ACC112 (cell line): ENCODE measurements at regions not wholly inside any gene's neighbourhood (a gene's known extent, or its start where the extent isn't known, plus 50 kb on each side); places are given as distances from the start of the nearest gene placed in this dataset.
A peak's percentile ranks its signal among the peaks of the same experiment; 100 is the strongest.
"Not testable (repeated sequence)": the region's sequence is repeated elsewhere in the genome, so short reads cannot be mapped to it uniquely, and the experiment has no call there.

Experiments
- H2AFZ ChIP-seq: fragments of 200-600 bp; sonication (generic); one replicate; pipeline ENCODE4 v1.6.0; 2017; ENCODE audit warnings: antibody characterized with exemption, low read length; ENCODE audit not compliant: unreplicated experiment
- H3K27ac ChIP-seq: fragments of 200-600 bp; sonication (generic); 2 replicates; pipeline ENCODE4 v1.5.1; 2014; ENCODE audit warnings: low read depth, mild to moderate bottlenecking, antibody characterized with exemption, low read length, moderate library complexity
- H3K27me3 ChIP-seq: fragments of 200-600 bp; sonication (generic); 2 replicates; pipeline ENCODE4 v1.6.1; 2014; ENCODE audit warnings: mild to moderate bottlenecking, antibody characterized with exemption, low read length, moderate library complexity, mixed read lengths; ENCODE audit not compliant: insufficient read depth
- H3K36me3 ChIP-seq: fragments of 200-600 bp; sonication (generic); 2 replicates; pipeline ENCODE4 v1.6.1; 2016; ENCODE audit warnings: mild to moderate bottlenecking, antibody characterized with exemption, low read length, moderate library complexity, mixed read lengths; ENCODE audit not compliant: insufficient read depth
- H3K4me1 ChIP-seq: fragments of 200-600 bp; sonication (generic); one replicate; pipeline ENCODE4 v1.6.1; 2016; ENCODE audit warnings: low read length, mixed read lengths; ENCODE audit not compliant: insufficient read depth, unreplicated experiment, control insufficient read depth
- H3K4me3 ChIP-seq: fragments of 200-600 bp; sonication (generic); 2 replicates; pipeline ENCODE4 v1.5.1; 2014; ENCODE audit warnings: mild to moderate bottlenecking, low read depth, low read length
- H3K79me2 ChIP-seq: fragments of 200-600 bp; sonication (generic); one replicate; pipeline ENCODE4 v1.6.0; 2016; ENCODE audit warnings: low read length; ENCODE audit not compliant: control insufficient read depth, unreplicated experiment, insufficient read depth

DNA sequence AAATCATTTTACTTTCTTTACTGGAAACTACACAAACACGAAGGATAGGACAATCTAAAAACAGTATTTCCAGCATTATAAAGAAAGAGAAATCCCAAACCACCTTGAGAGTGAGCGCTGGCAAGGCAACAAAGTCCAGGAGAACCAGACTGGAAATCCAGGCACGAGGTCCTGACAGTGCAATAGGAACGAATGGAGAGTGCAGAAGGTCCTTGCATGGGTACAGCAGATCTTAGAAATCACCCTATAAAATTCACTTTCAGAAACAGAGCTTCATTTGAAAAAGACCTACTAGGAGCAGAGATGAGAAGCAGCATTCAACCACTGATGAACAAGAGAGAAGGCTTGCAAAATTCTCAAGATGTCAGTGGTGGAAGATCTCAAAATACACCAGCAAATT, 133.7 kb upstream of the ST8SIA4 start:
- H3K4me1 ChIP-seq: no peaks in the 10 kb centered on the region
- no peaks in the 10 kb centered on the region for H3K79me2 ChIP-seq
- no peaks in the 10 kb centered on the region for H3K36me3 ChIP-seq
- no peak overlapping the region for H3K27ac ChIP-seq
- no peak overlapping the region for H2AFZ ChIP-seq
- peaks cover 19% of the 10 kb centered on the region; the same call in 1 of the 2 replicates for H3K27me3 ChIP-seq
- H3K4me3 ChIP-seq: no peak overlapping the region

DNA sequence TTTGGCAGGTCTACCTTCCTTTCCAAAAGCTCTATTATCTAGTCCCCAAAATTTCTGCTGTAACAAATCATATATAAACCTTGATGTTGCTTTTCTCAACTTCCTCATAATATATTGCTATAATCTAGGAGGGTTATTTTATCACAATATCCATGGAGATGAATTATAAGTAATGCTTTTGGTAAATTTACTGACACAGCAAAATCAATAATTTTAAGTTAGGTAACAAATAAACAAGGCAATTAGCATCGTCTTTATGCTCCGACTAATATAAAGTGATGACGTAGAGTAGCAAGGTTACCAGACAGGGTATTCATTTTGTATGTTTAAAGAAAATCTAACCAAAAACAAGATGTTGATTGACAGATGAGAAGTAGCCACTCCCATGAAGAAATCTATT, 132.3 kb upstream of the ST8SIA4 start:
- no peaks in the 10 kb centered on the region for H3K4me1 ChIP-seq
- no peak overlapping the region for H2AFZ ChIP-seq

DNA sequence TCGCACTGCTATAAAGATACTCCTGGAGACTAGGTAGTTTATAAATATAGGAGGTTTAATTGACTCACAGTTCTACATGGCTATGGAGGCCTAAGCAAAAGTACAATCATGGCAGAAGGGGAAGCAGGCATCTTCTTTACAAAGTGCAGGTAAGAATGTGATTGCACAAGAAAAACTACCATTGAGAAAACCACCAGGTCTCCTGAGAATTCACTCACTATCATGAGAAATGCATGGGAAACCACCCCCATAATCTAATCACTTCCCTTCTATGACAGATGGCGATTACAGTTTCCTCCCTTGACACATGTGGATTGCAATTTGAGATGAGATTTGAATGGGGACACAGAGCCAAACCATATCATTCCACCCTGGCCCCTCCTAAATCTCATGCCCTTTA, 121.2 kb upstream of the ST8SIA4 start:
- H2AFZ ChIP-seq: no peak overlapping the region
- no peaks in the 10 kb centered on the region for H3K79me2 ChIP-seq
- no peaks in the 10 kb centered on the region for H3K4me1 ChIP-seq
- H3K27me3 ChIP-seq: peaks cover 21% of the 10 kb centered on the region
- no peak overlapping the region for H3K4me3 ChIP-seq
- H3K27ac ChIP-seq: no peak overlapping the region
- no peaks in the 10 kb centered on the region for H3K36me3 ChIP-seq

More for the DNA sequence above, 132.3 kb upstream of the ST8SIA4 start:
- no peak overlapping the region for H3K27ac ChIP-seq
- peaks cover 22% of the 10 kb centered on the region; the same call in 1 of the 2 replicates for H3K27me3 ChIP-seq
- H3K79me2 ChIP-seq: no peaks in the 10 kb centered on the region
- H3K4me3 ChIP-seq: no peak overlapping the region
- H3K36me3 ChIP-seq: no peaks in the 10 kb centered on the region

DNA sequence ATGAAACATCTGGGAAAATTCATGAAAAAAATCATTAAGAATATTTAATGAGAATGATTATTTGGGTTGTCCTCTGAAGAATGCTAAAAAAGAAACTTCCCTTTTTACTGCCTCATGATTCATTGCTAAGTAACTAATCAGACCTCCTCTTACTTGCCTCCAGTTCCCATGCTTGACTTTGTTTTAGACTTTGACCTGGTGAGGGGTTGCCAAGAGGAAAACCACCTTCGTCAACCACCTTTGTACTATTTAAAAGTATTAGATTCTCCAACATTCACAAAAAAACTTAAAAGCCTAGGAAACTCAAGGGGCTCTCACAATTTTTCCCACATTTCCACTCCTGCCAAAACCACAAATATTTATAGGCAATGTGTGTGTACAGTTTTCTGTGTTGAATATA, 115.2 kb upstream of the ST8SIA4 start:
- Histone ChIP-seq H3K36me3 (no peaks in the 10 kb centered on the region), H3K4me3 (no peak overlapping the region), H3K27me3 (peaks cover 19% of the 10 kb centered on the region), H3K27ac (no peak overlapping the region), H2AFZ (no peak overlapping the region), H3K79me2 (no peaks in the 10 kb centered on the region), H3K4me1 (no peaks in the 10 kb centered on the region)

DNA sequence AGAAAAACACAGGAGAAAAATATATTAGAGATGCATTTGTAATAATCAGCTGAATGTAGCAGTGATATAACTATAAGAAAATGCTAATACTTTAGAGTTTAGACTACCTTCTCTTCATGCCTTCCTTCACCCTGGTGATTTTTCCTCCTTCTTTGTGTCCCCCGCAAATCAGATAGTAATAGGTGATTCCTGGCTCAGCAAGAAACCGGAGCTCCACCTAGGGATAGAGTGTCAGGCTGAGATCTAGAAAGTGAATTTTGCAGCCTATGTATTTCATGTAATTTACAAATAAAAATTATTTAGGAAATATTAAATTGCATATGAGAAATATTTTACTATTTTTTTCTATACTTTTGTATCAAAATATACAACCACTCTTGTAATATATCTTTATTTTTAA, 109.8 kb upstream of the ST8SIA4 start:
- H3K36me3 ChIP-seq: no peaks in the 10 kb centered on the region
- H3K4me1 ChIP-seq: no peaks in the 10 kb centered on the region
- no peak overlapping the region for H2AFZ ChIP-seq
- H3K27me3 ChIP-seq: peaks cover 27% of the 10 kb centered on the region; the same call in 1 of the 2 replicates
- no peaks in the 10 kb centered on the region for H3K79me2 ChIP-seq
- H3K4me3 ChIP-seq: no peak overlapping the region
- H3K27ac ChIP-seq: no peak overlapping the region

DNA sequence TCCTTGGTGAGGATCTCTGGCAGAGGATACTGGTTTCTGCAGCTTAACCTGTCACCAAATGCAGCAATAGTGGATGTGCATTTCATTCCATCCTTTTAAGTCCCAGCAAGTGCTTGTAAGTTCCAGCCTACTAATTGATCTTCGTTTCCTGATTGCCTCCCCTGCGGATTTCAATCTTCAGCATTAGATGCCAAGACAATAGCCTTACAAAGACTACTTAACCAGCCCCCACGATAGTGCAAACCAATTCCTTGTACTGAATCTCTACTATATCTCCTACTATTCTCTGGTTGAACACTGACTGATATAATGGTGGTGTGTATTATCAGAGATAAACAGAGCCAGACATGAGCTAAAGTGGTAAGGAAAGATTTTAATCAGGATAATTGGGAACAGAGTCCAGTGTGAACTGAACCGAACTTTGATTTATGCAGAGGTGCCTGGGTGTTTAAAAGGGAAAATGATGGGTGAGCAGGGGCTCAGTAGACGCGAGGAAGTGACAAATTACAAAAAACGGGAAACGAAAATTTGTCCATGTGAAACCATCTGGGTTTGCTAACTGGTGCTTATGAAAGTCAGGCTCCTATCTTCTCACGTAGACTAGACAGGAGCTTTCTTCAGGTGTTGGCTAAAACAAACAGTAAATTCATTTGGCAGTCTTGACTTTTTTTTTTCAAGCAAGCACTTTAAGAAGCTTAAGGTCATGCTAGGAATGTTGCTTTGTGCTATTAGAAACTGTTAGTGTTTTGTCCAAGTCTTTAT, 106.9 kb upstream of the ST8SIA4 start:
- Histone ChIP-seq H3K27ac (no peak overlapping the region), H2AFZ (peak overlapping the region; percentile 28), H3K27me3 (peaks cover 18% of the 10 kb centered on the region; the same call in 1 of the 2 replicates), H3K4me1 (no peaks in the 10 kb centered on the region), H3K79me2 (no peaks in the 10 kb centered on the region), H3K36me3 (no peaks in the 10 kb centered on the region), H3K4me3 (no peak overlapping the region)

DNA sequence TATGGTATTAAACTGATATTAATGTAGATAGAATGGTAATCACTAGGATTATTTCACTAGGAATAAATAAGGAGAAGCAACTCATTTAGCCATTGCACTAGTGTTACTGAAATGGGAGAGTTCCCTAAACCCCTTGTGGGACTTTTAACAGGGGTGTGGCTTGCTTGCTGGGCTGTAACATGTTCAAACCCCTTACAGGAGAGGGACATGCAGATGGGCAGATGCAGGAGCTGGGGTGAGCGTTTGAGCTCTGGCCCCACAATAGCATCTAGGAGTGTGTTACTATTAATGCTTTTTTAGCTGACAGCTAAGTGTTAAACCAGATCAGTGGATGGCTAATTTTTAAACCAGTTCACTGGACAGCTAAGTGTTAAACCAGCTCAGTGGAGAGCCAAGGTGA, 89.3 kb upstream of the ST8SIA4 start:
- Histone ChIP-seq H3K4me1 (no peaks in the 10 kb centered on the region), H3K79me2 (no peaks in the 10 kb centered on the region), H3K36me3 (no peaks in the 10 kb centered on the region), H3K27ac (no peak overlapping the region), H3K4me3 (no peak overlapping the region), H3K27me3 (peaks cover 10% of the 10 kb centered on the region), H2AFZ (no peak overlapping the region)

DNA sequence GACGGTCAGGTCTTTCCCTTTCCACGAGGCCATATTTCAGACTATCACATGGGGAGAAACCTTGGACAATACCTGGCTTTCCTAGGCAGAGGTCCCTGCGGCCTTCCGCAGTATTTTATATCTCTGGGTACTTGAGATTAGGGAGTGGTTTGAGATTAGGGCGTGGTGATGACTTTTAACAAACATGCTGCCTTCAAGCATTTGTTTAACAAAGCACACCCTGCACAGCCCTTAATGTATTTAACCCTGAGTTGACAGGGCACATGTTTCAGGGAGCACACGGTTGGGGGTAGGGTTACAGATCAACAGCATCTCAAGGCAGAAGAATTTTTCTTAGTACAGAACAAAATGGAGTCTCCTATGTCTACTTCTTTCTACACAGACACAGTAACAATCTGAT, 80.5 kb upstream of the ST8SIA4 start:
- not testable (repeated sequence) for H3K79me2 ChIP-seq, H2AFZ ChIP-seq, H3K36me3 ChIP-seq, H3K4me1 ChIP-seq, H3K4me3 ChIP-seq, H3K27me3 ChIP-seq, H3K27ac ChIP-seq

DNA sequence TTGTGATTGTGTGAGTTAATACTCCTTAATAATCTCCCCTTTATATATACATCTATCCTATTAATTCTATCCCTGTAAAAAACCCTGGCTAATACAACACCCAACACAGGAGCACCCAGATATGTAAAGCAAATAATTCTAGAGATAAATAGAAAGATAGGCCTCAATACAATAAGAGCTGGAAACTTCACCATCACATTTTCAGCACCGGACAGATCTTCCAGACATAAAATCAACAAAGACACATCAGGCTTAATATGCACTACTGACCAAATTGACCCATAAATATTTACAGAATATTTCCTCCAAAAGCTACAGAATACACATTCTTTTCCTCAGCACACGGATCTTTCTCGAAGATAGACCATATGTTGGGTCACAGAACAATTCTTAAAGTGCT, 71.0 kb upstream of the ST8SIA4 start:
- Histone ChIP-seq H3K79me2 (no peaks in the 10 kb centered on the region), H3K4me3 (no peak overlapping the region), H3K4me1 (no peaks in the 10 kb centered on the region), H3K27me3 (peaks cover 8% of the 10 kb centered on the region; the same call in 1 of the 2 replicates), H3K27ac (no peak overlapping the region), H3K36me3 (no peaks in the 10 kb centered on the region), H2AFZ (no peak overlapping the region)

DNA sequence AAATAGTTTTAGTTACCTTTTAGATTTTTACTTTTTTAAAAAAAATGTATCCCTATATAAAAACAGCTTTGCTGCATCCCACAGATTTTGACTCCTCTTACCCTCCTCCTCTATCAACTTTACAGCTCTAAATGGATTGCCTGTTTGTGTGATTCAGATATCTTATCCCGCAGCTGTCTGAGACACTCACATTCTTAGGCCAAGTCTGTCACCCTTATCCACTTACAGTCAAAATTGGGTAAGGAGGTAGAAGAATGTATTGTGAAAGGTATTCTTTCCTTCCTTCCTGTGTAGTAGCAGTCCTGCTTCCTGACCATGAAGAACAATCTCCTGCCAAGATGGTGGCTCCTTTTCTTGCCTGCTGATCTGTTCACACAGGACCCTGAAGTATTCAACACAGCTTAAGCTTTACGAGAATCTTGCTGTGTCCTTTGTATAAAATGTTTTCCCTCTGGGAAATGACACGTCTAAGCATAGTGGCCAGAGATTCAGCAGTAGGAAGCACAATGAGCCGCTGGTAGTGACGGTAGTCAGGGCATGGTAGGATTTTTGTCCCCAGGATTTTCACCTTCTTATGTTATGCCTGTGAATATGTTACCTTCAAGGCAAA, 67.7 kb upstream of the ST8SIA4 start:
- Histone ChIP-seq H3K27me3 (peaks cover 32% of the 10 kb centered on the region), H3K27ac (no peak overlapping the region), H3K36me3 (no peaks in the 10 kb centered on the region), H3K4me3 (no peak overlapping the region), H3K79me2 (no peaks in the 10 kb centered on the region), H2AFZ (no peak overlapping the region), H3K4me1 (no peaks in the 10 kb centered on the region)

DNA sequence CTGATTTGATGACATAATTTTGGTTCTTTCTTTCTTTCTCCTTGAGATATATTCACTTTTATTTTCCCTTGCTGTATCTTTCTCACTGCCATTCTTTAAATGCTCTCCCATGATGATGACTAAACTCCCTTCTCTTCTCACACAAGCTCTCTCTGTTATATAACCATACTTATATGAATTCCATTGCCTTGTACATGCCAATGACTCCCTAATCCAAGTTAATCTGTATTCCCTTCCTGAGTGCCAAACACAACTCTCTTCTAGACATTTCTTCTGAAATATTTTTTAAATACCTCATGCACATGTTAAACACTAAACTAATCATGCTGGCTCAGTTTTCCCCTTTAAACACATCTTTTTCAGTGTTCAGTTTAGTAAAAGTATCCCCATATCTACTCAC, 62.2 kb upstream of the ST8SIA4 start:
- Histone ChIP-seq H3K4me1 (no peaks in the 10 kb centered on the region), H3K4me3 (no peak overlapping the region), H3K27me3 (peaks cover 47% of the 10 kb centered on the region), H3K79me2 (no peaks in the 10 kb centered on the region), H3K27ac (no peak overlapping the region), H2AFZ (no peak overlapping the region), H3K36me3 (no peaks in the 10 kb centered on the region)
